GM21619 (cell line): ENCODE measurements at regions not wholly inside any gene's neighbourhood (a gene's known extent, or its start where the extent isn't known, plus 50 kb on each side); places are given as distances from the start of the nearest gene placed in this dataset.
"Not testable (repeated sequence)": the region's sequence is repeated elsewhere in the genome, so short reads cannot be mapped to it uniquely, and the experiment has no call there.

Experiments used
- ATAC-seq: cut with Tn5 transposase; IDR thresholded peaks from one replicate; pipeline ENCODE4 v1.9.1; 2021; ENCODE audit not compliant: unreplicated experiment

GRCh38 chrX:40530509-40530908, 50.3 kb upstream of the ATP6AP2 start:
- no peak for ATAC-seq

GRCh38 chrX:40527543-40527942, 53.2 kb upstream of the ATP6AP2 start:
- ATAC-seq = no peak

- no peak for ATAC-seq
Measured at GRCh38 chrX:40526412-40526811, 54.4 kb upstream of the ATP6AP2 start.

- ATAC-seq = not testable (repeated sequence)
Measured at GRCh38 chrX:40525901-40526300, 54.9 kb upstream of the ATP6AP2 start.

GRCh38 chrX:40524423-40524822, 56.3 kb upstream of the ATP6AP2 start:
- no peak for ATAC-seq

- no peak for ATAC-seq
Measured at GRCh38 chrX:40523852-40524251, 56.9 kb upstream of the ATP6AP2 start.

GRCh38 chrX:40521868-40522450, 58.8 kb upstream of the ATP6AP2 start:
- no peak for ATAC-seq

- ATAC-seq = no peak
Measured at GRCh38 chrX:40514376-40514775, 66.4 kb upstream of the ATP6AP2 start.

- no peak for ATAC-seq
Measured at GRCh38 chrX:40513835-40514234, 66.9 kb upstream of the ATP6AP2 start.

- no peak for ATAC-seq
Measured at GRCh38 chrX:40513012-40513411, 67.8 kb upstream of the ATP6AP2 start.

- no peak for ATAC-seq
Measured at GRCh38 chrX:40511258-40511657, 69.5 kb upstream of the ATP6AP2 start.

- ATAC-seq = no peak
Measured at GRCh38 chrX:40508560-40508959, 72.2 kb upstream of the ATP6AP2 start.

- no peak for ATAC-seq
Measured at GRCh38 chrX:40506201-40506985, 74.4 kb upstream of the ATP6AP2 start.

- ATAC-seq = no peak
Measured at GRCh38 chrX:40504801-40505605, 75.8 kb upstream of the ATP6AP2 start.

- no peak for ATAC-seq
Measured at GRCh38 chrX:40503094-40503493, 77.7 kb upstream of the ATP6AP2 start.

- no peak for ATAC-seq
Measured at GRCh38 chrX:40502688-40503087, 78.1 kb upstream of the ATP6AP2 start.

- no peak for ATAC-seq
Measured at GRCh38 chrX:40501164-40501855, 79.5 kb upstream of the ATP6AP2 start.

GRCh38 chrX:40496728-40497127, 84.0 kb upstream of the ATP6AP2 start:
- no peak for ATAC-seq

- ATAC-seq = no peak
Measured at GRCh38 chrX:40495659-40496058, 85.1 kb upstream of the ATP6AP2 start.

- ATAC-seq = no peak
Measured at GRCh38 chrX:40494005-40494404, 86.8 kb upstream of the ATP6AP2 start.

- no peak for ATAC-seq
Measured at GRCh38 chrX:40488296-40488695, 92.5 kb upstream of the ATP6AP2 start.
